NCI-H1092 treated with DMSO at 0.1 percent for 48 hours (cell line): ENCODE measurements at regions not wholly inside any gene's neighbourhood (a gene's known extent, or its start where the extent isn't known, plus 50 kb on each side); places are given as distances from the start of the nearest gene placed in this dataset.
"Not testable (repeated sequence)": the region's sequence is repeated elsewhere in the genome, so short reads cannot be mapped to it uniquely, and the experiment has no call there.

Experiments used
- DNase-seq: peaks from one replicate; lab custom pipeline; 2025; lab: John Stamatoyannopoulos, UW

DNA sequence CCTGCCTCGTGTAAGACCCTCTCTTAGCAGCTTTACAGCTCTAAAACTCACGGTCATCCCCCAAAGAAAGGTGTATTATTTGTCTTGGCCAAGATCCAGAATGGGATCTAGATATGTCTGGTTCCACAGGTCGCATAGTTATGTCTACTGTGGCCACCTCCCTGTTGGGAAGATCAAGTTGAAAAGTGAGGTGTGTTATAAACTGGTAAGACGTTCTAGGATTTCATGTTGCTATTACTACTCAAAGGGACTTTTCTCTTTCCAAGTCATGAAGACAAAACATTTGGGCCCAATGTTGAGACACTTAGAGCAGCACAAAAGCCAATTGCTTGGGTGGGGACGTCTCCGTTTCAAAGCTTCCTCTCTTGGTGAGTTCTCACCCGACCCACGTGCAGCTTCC is 766.0 kb downstream of the RNF144A start:
- no peak for DNase-seq

DNA sequence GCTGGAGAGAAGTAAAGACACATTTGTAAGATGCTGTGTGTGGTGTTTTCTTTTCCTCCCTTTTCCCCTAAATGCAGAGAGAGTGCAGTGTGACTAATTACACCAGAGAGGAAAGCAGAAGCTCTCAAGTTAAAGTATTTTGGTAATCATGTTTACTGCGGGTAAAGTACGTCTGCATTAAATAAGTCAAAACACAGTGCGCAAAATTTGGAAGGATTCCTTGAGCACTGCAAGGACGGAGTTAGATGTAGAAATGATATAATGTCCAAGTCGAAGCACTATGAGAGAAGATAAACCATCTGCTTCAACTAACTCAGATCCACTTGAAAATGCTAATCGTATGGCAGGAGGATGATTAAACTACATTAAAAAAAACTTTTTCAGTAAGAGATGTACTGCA is 766.5 kb downstream of the RNF144A start:
- DNase-seq: no peak

DNA sequence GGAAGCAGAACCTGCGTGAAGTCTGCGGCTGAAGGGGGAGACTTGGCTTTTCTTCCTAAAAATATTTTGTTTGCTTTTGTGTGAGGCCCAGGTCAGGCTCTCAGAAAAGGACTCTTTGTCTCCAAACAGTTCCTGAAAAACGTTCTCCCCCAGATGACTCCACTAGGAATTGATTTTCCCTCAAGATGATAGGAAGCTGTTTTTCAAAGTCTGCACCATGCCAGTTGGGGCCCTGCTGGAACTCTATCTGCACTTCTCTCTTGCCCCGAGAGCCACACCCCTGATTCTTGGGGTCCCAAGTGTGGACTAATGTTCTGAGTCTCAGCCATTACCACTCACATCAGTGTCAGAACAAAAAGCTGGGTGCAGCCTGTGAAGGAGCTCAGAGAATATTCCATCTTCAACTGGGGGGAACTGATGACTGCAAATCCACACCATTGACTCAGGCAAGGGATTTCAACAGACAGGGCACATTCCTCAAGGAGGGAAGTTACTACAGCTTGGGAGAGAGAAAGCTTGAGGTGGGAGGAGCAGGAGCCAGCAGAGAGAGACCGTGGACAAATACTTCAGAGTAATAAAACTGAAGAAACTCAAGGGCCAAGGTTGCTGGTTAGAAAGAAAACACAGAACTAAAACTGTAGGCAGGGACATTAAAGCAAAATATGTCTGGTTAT is 768.3 kb downstream of the RNF144A start:
- DNase-seq: no peak

DNA sequence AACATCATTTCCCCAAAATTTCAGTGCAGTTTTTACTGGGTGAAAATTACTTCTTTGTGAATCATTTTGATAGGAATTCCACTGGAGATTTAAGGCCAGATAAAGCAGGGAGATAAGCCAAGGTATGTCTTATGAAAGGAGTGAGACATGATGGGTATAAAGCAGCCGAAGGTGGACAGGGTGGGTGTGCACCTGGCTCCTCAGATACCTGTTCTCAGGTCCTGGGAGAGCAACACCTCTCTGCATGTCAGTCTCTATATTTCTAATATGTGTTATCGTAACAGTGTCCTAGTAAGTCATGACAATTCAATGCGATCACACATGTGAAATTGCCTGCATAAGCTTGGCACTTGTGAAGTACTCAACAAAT is 768.8 kb downstream of the RNF144A start:
- no peak for DNase-seq

DNA sequence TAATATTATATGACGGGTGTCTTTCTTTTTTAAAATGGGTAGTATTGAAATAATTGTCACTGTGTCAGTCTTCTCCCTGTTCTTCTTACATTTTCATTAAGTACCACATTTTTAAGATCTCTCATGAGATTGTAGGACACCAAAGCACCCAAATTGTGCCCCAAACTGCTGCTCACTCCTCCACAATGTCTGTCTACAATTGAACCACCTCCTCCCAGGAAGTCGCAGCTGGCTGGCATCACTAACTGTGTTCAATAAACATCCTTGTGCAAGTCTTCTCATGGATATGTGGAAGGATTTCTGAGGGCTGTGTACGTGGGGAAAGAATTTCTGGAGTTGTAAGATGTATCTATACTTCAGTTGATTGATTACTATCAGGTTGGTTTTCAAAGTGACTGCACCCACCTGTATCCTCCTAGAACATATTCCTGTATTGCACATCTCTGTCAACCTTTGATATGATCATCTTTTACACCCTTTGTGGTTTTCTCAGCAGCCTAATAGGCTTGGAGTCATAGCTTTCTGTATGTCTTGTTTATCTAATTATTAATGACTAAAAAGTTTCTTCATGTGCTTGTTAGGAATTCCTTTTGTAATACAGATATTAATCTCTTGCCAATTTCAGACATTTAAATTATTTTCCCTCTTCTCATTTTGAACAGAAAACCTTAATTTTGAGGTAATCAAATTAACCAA is 774.9 kb downstream of the RNF144A start:
- no peak for DNase-seq

DNA sequence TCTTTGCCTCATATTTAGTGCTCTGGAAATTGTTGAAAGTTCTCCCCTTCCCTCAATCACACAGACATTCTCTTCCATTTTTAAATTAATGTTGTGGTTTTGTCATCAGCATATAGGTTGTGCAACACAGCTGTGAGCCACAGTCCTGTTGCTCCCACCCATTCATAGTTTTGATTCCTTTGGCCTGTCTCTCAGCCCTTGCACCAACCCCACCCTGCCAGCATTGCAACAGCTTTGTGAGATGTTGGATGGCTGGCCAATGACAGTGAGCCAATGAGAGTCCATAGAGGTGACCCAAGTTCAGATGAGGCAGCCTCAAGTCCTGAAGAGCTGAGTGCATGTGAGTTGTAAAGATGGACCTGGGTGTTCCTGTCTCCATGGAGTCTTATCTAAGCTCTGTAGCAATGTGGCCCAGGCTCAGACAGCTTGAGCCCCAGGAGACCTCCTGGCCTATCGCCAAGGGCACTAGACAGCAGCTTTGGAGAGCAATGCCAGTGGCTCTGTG is 775.5 kb downstream of the RNF144A start:
- no peak for DNase-seq

DNA sequence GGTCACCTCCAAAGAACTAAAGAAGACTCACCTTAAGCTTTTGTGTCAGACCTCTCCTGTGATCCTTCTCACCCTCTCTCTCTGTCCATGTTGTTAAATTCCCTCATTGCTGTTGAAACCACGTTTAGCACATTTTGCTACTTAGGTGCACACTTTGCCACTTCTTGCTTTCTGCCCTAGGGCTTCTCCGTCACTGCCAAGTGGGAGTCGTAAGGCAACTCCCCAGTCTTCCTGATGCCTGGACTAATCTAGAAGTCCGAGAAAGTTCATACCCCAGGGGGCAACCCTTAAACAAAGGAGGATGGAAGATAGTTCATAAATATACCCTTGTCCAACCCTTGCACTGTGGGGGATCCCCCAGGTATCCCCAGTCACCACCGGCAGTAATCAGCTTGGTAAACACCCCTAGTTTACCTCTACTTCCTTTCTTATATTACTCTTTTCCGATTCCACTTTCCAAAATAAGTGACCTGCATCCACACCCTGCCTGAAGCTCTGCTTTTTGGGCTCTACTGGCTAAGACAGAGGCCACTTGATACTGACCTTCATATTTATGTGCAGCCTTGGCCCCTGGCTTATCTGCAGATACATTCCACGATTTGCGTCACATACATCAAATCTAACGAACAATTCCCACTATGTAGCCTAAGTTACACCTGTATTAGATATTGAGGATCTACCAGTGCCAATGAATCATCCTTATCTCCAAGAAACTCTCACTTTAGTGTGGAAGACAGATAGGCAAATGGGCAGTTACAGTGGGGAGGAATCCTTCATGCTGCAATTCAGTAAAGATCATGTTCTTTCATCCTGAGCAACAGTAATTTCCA is 776.2 kb downstream of the RNF144A start:
- no peak for DNase-seq

DNA sequence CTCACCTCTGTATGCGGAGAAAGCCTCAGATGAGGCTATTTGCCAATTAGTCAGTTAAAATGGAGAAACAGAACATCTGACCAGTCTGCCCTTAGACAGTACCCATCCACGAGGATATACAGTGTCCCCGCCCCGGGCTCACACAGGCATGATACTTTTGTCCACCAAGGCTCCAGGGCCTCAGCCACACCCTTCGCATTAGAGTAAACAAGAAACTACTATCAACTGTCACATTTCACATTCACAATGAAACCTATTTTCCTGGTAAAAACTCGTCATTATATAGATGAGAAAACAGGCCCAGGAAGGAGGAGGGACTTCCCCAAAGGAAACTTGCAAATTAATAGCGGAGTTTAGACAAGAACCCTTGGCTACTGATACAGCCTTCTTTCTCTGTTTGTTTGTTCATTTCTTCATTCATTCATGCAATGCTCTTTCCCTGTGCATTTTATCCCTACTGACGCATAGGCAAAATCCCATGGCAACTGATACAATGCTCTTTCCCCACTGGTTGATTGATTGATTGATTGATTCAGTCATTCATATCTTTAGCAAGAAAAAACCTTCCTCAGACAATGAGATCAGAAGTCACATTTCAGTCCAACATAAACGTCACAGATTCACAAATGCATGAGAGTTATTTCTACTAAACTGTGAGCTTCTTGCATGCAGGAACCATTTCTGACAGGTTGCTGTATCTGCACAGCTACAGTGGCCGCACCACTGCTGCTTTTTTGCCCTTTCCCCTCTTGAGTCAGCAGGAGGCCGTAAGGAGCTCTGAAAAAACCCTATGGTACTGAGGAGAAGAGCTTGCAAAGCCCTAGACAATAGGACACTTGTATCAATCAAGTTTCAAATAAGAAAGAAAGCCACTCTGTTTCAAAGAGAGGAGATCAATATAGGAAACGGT is 777.1 kb downstream of the RNF144A start:
- DNase-seq: no peak

DNA sequence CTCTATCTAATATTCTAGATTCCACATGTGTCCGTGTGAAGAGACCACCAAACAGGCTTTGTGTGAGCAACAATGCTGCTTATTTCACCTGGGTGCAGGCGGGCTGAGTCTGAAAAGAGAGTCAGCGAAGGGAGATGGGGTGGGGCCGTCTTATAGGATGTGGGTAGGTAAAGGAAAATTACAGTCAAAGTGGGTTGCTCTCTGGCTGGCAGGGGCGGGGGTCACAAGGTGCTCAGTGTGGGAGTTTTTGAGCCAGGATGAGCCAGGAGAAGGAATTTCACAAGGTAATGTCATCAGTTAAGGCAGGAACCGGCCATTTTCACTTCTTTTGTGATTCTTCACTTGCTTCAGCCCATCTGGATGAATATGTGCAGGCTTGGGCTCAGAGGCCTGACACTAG is 779.3 kb downstream of the RNF144A start:
- not testable (repeated sequence) for DNase-seq

DNA sequence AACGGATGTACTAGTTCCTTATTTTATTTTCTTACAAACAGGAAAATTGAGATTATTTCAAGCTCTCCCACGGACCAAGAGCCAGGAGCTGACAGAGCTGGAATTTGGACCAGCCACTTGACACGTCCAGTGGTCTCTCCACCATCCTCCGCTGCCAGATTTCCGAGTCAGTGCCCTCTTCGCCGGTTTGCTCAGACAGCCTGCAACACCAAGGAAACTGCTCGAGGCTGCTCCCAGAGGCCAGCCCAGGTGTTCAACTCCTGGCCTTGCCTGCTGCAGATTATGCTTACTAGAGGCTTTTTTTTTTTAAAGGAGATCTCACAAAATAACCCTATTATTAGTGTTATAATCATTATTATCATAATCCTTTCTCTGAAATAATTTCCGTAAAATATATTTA is 779.8 kb downstream of the RNF144A start:
- DNase-seq: no peak

DNA sequence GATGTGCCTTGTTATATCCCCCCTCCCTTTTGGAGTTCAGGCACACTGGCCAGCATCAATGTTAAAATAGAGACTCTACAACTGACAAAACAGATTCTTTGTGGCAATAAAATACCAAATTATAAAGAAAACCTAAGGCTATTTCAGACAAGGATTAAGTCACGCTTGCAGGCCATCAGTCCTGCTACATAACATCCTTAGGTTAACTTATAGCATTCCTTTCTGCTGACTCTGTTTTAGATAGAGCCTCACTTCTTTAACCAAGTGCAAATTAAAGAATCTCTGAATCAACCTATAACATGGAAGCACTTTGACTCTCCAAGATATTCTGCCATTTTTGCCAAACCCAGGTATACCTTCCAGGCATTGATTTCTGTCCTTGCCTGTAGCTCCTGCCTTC is 784.6 kb downstream of the RNF144A start:
- DNase-seq: no peak

DNA sequence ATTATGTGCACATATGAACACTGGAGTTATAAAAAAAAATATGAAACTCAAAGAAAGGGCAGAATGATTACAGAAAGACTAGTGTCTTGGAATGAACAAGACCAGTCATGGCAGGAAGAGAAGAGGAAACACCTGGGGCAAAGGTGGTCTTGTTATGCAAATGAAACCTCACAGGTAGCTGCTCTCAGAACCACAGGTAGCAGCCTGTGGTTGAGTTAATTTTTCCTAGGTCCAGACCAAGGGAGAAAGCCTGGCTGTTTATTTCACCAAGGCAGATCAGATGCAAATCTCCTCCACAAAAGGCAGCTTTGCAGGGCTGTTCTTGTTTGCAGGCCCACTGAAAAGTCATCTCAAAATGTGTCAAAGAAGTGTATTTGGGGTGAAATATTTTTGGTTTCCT is 785.8 kb downstream of the RNF144A start:
- no peak for DNase-seq

DNA sequence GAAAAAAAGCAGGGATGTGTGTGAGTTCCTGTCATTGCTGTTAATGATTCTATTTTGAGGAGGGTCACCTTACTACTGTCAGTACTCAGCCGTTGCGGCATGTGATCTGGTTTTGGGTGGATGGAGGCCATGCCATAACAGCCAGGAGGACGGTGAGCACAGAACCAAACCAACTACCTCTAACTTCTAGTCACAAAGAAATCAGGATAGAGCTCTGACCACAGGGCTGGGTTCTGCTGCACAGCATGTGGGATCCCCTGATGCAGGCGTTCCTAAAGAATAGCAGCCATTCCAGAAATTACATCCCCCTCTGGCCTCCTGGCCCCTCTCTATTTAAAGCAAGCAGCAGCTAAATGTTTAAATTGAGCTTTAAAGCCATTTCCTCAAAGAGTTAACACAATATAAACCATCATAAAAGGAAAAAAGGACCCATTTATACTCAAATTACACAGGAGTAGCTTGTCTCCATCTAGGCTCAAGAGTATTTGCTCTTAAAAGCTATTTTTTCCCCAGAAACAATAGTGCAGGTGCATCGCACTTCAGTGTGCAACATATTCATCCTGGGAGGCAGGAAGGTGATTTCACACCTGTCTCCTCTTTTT is 786.4 kb downstream of the RNF144A start:
- DNase-seq: peak; percentile 30

DNA sequence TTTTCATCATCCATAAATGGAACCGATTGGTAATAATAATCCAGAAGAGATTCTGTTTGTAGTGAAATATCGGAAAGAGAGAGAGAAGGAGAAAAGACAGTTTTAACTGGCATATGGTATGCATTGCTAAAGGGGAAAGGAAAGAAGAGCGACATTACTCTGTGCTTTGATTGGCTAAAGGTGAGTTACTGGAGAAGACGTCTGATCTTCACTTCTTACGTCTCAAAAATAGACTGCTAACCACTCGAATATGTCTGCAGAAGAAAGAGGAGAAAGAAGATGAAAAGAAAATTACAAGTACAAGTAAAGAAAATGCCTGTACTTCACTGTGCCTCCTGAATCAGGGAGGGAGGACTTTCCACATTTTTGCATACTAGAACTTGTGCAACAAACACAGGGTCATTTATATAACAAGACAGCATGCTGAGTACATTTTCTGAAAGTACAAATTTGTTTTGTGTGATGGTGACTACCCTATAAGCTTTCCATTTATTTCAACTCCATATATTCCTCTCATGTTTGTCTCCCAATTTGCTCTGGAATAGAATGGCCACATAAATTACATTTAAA is 787.2 kb downstream of the RNF144A start:
- no peak for DNase-seq

DNA sequence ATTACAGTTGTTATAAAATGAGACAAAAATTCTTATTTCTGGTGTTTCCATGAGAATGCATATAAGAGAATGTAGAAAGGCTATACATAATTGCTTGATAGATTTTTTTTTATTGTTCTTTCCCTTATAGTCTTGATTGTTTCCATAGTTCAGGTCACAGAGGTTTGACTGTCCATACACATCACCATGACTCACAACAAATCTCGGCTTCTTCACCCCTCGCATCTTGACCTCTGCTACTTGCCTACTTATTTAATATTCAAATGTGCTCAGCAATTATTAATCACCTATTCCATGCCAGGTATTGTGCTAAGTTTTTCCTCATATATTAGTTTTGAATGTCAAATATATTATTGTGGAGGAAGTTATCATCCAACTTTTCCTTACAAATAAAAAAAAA is 789.6 kb downstream of the RNF144A start:
- DNase-seq: no peak

DNA sequence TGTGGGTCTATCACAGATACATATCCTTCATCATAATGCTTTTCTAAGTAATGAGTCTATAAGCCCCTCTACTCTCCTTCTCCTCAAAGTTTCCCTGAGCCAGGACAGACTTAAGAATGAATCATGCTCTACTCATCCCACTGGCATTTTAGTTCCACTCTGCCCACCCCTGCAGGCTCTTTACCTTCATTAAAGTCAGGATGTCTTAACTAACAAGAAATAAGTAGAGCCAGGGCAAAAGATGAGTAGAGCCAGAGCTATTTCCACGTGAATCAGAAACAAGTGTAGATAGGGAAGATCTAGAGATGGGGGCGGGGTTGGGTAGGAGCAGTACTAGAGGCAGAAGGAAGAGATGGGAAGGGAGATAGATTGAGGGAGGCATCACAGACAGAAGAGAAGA is 790.5 kb downstream of the RNF144A start:
- no peak for DNase-seq

DNA sequence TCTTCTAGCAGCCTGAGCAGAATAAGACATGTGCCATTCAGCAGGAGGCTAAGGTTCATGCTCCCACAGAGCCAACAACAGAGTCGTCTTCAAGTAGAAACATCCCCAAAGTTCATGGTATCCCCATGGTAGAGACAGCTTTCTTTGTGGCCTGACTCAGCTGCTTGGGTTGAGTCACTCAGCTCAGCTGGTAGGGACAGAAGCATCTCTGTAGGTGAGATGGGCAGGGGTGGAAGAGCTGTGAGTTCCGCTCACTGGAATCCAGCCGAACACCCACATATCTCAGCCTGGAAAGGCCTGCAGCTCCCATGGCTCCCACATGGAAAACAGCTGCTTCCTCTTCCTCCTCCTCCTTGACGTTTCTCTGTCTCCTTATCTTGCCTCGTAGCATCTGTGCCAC is 792.7 kb downstream of the RNF144A start:
- no peak for DNase-seq

DNA sequence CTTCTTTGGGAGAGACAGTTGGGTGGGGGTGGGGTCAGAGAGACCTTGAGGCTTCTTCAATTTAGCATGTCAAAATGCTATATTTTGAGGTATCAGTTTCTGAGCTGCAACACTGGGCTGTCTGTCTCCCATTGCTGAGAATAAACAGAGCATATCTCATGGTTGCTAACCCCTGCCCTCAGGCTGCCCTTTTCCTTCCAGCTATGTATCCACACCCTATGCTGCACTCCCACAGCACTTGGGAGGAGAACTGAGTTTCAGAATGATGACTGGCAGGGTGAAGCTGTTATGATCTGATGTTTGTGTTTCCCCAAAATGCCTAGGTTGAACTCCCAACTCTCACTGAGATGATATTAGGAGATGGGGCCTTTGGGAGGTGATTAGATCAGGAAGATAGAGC is 794.0 kb downstream of the RNF144A start:
- DNase-seq: no peak

DNA sequence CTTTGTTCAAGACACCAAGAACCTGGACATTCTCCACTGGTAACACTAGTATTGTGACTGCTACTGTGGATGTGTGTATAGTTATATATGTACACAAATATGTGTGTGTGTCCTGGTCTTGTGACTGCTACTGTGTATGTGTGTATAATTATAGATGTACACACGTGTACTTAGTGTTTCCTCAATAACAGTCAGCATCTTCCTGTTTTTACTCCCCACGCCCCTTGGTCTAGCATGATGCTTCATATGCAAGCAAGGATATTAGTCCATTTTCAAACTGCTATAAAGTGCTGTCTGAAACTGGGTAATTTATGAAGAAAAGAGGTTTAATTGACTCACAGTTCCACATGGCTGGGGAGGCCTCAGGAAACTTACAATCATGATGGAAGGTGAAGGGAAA is 802.7 kb downstream of the RNF144A start:
- DNase-seq: no peak

DNA sequence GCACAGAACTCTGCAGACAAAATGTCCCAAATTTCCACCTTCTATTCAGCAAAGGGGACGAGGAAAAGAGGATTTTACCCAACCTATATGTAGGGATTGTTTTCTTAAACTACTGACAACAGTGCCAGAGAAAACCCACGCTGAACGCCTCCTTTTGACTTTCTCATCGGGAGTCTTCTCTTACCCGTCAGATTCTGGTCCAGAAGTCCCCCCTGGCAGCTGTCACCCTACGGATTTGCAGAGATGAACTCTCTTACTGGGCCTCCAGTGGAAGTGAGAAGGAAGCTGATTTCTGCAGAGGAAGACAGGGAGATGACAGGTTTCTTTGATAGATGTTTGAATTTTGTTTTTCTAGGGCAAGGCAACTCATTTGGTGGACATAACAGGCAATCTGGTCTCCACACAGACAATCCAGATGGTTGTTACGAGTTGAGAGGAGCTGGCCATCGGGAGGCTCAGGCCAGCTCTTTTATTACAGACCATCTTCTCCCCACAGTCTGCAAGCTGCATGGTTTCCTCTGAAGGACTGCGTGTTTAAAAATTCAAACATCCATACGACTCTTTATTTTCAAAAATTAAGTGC is 804.3 kb downstream of the RNF144A start:
- DNase-seq: no peak
